HG03135 (cell line): ENCODE measurements at regions not wholly inside any gene's neighbourhood (a gene's known extent, or its start where the extent isn't known, plus 50 kb on each side); places are given as distances from the start of the nearest gene placed in this dataset.

ENCODE experiments used
- ATAC-seq: cut with Tn5 transposase; IDR thresholded peaks from one replicate; pipeline ENCODE4 v1.9.1; 2021; ENCODE audit warnings: mild to moderate bottlenecking, moderate library complexity; ENCODE audit not compliant: unreplicated experiment

- no peak for ATAC-seq
These were observed 501.6 kb downstream of the MAT2B start for GRCh38 chr5:164007064-164007463.

DNA sequence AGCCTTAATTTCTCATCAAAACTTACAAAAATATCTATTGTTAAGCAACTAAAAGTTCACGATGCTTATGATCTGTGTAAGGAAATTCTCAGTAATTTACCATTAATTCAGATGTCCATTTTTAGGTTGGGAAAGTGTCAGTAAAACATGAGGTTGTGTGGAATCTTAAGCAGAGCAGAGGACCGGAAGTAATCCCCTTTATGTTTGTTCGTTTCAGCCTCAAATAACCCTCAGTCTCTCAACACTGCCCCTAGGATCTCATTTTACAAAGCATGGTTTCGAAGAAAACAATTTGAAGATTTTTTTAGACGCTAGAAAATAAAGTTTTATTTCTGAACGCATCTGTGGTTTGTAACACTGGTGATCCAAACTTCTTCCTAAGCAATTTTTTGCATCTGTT lies 504.2 kb downstream of the MAT2B start:
- ATAC-seq = no peak

GRCh38 chr5:164010900-164011299 lies 505.5 kb downstream of the MAT2B start:
- ATAC-seq = no peak

- ATAC-seq = no peak
These were observed 507.0 kb downstream of the MAT2B start for GRCh38 chr5:164012371-164012770.

GRCh38 chr5:164013077-164013670 lies 507.8 kb downstream of the MAT2B start:
- ATAC-seq = peak; percentile 82

- no peak for ATAC-seq
These were observed 514.7 kb downstream of the MAT2B start for GRCh38 chr5:164020116-164020515.

- no peak for ATAC-seq
These were observed 522.3 kb downstream of the MAT2B start for GRCh38 chr5:164027738-164028137.

- ATAC-seq = no peak
These were observed 532.8 kb downstream of the MAT2B start for GRCh38 chr5:164038128-164038783.

DNA sequence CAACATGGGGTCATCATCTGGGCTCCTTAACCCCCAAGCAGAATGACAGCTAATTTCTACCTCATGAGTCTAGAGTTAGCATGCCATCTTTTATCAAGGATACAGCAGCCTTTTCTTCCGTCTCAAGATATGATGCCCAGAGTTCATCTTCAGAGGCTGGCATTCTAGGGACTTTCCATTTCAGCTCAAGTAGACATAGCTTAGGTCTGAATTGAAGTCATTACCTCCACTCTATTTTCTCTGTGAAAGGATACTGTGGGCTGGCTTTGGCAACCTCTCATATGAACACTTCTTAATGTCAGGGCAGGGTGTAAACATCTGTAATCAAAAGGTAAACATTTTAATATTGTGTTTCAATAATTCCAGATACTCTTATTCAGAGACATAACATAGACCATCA lies 535.7 kb downstream of the MAT2B start:
- ATAC-seq = no peak

DNA sequence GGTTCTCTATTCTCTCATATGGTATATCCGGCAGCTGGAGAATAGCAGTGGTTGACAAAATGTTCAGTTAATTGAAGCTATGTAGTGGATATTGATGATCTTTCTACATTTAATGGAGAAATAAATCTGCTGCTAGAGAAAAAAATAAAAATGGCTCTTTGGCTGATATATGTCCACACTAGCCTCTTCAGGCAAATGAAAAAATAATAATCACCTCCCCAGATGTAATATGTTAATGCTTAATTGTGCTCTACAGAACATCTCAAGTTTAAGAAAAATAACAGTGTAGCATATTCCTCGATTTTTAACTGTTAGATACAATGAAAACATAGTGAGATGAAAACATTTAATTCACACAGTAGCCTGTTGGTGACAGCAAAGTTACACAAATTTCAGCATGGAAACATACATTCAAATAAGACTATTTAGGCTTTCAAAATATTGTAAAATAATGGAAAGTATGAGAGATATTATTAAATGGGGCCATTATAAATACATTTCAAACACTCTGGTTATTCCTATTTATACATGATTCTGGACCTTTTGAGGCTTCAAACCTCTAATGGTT lies 543.0 kb downstream of the MAT2B start:
- ATAC-seq = no peak

DNA sequence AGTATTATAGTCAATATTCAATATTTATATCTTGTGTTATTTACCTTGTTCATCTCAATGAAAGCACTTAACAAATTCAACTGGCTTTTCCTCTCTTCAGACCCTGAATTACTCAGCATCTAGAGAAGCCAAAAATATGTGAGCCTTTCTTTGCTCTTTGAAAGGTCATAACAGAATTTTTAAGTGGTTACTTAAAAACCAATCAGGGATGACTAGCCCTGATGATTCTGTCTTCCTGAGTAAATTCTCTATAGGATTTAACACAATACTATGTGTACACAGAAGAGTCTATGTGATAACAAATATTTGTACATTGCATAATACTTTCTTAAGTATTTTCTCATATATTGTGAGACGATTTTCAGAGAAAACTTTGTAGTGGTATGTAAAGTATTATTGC lies 546.3 kb downstream of the MAT2B start:
- ATAC-seq = no peak

- ATAC-seq = no peak
These were observed 547.2 kb downstream of the MAT2B start for GRCh38 chr5:164052536-164053093.

GRCh38 chr5:164053123-164053522 lies 547.7 kb downstream of the MAT2B start:
- no peak for ATAC-seq

- ATAC-seq = no peak
These were observed 549.0 kb downstream of the MAT2B start for GRCh38 chr5:164054461-164054860.

DNA sequence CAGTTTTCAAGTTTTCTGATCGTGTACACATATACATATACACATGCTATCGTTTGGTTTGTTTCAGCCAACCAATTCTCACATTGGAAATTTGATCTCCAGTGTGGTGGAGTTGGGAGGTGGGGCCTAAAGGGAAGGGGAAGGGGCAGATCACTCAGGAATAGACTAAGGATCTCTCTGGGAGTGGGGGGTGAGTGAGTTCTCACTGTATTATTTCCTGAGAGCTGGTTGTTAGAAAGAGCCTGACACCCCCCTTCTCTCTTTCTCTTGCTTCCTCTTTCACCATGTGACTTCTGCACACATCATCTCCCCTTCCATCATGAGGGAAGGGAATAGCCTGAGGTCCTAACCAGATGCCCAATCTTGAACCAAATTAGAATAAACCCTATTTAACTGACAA lies 551.7 kb downstream of the MAT2B start:
- no peak for ATAC-seq

DNA sequence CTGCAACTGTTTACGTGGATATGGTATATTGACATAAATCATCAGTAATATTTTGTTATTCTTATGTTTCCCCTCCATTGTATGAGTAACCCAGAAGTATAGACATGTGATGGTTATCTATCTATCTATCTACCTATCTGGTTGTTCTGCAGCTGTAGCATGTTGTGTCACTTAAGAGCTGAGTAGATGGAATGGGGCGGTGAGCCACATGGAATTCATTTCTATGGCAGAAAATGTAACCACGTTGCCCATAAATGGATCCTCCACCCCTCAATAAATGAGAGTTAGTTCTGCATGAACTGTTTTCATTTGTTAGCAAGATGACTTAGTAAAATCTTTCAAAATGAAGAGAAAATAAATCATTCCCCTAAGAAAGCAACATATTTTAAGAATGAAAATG lies 553.2 kb downstream of the MAT2B start:
- ATAC-seq = no peak

GRCh38 chr5:164059471-164059870 lies 554.1 kb downstream of the MAT2B start:
- ATAC-seq = no peak

DNA sequence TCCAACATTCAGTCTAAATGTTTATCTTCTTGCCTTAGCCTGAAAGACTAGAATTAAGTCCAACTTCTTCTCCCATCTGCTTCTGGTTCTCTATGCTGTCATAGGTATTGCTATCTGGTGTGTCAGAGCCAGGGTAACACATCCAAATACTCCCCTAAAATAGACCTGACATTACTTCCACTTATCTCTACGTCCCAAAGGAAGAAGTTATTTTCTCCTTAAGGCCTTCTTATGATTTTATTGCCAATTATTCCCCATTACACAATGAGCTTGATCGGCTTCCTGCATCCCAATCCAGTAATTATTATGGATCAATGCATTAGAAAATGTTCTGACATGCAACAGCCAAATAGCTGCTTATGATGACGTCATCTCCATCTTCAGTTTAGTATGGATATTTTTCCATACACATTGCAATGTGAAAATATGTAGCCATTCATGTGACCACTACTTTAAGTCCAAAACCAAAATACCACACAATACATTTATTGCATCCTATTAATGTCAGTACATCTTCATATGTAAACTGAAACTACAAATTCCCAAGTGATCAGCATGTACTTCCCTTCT lies 555.5 kb downstream of the MAT2B start:
- no peak for ATAC-seq

DNA sequence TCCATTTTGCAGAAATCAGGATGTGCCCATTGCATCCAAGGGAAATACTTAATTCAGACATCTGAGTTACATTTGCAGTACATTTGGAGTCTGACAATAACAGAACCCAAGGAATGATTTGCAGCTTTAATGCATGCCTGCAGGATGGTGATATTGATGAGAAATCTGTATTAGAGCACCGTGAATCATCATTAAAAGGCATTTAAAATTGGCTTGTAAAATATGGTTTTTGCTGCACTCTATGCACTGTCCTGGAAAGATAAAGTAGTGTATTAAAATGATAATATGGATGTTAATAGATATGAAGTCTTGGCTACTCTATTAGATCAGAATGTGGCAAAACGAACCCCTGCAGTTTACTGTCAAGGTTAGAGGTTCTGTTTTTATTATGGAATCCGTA lies 556.9 kb downstream of the MAT2B start:
- ATAC-seq = no peak

GRCh38 chr5:164065266-164065665 lies 559.8 kb downstream of the MAT2B start:
- no peak for ATAC-seq

DNA sequence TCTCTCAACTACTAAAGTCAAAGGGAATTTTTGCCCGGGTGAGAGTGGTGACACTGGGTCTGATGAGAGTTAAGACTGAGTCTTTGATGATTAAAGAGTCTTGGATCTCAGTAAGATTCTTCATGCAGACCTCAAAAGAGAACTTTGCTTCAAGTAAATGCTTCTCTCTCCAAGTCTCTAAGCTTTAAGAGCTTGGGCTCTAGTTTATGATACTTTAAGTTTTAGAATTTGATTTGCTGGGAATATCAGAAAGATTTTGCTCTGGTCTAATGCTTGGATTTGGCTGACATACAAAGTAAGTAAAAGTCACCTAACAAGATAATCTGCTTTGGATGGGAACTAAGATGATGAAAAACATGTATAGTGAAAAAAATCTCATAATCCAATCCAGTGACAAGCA lies 566.3 kb downstream of the MAT2B start:
- ATAC-seq = no peak

- no peak for ATAC-seq
These were observed 567.7 kb downstream of the MAT2B start for GRCh38 chr5:164073081-164073480.
